Lower leg skin (tissue), 3 donors: ENCODE measurements at regions not wholly inside any gene's neighbourhood (a gene's known extent, or its start where the extent isn't known, plus 50 kb on each side); places are given as distances from the start of the nearest gene placed in this dataset.
"Not testable (repeated sequence)": the region's sequence is repeated elsewhere in the genome, so short reads cannot be mapped to it uniquely, and the experiment has no call there.

Experiments
- CTCF ChIP-seq, 3 donors: fragments of 450-650 bp; IDR thresholded peaks; one replicate each; pipeline ENCODE4 v1.5.1; 2016; ENCODE audit warnings: antibody characterized with exemption in 3 of 3, mild to moderate bottlenecking in 3 of 3, moderate library complexity in 2 of 3
- POLR2A ChIP-seq, 2 donors: fragments of 450-650 bp; IDR thresholded peaks; one replicate each; pipeline ENCODE4 v1.6.1; 2016 to 2017; ENCODE audit warnings: antibody characterized with exemption in 2 of 2, mild to moderate bottlenecking in 1 of 2, moderate library complexity in 1 of 2

- not testable (repeated sequence) for TF ChIP-seq CTCF, POLR2A (IDR thresholded peaks at IDR 0.05)
Observed at GRCh38 chr19:29876908-29877307, 65.1 kb downstream of the CCNE1 start.
